HEK293 (cell line): ENCODE measurements at regions not wholly inside any gene's neighbourhood (a gene's known extent, or its start where the extent isn't known, plus 50 kb on each side); places are given as distances from the start of the nearest gene placed in this dataset.

Experiments used
- CTCF ChIA-PET: fragments of 350-600 bp; formaldehyde crosslinking; extraction: SDS; loops from one replicate; lab custom pipeline; 2021; ENCODE audit warnings: antibody characterized with exemption; lab: Yijun Ruan, JAX
- POLR2A ChIA-PET: fragments of 300-600 bp; formaldehyde crosslinking; extraction: SDS; loops from one replicate; lab custom pipeline; 2020; ENCODE audit warnings: antibody characterized with exemption, inconsistent platforms; lab: Yijun Ruan, JAX
- H3K27ac ChIP-seq: fragments of 200-500 bp; sonication (Bioruptor generic); 2 replicates; pipeline ENCODE4 v1.5.1; 2014; ENCODE audit warnings: low read depth, low read length, control low read depth, inconsistent platforms; ENCODE audit errors: extremely low read depth
- H3K36me3 ChIP-seq, 2 experiments: fragments of 200-500 bp in 1 of 2; sonication (Bioruptor generic) in 1 of 2; 1 replicate in 1 of 2; 2 replicates in 1 of 2; pipeline ENCODE4 v1.5.1; 2014 to 2017; ENCODE audit warnings: inconsistent platforms in 2 of 2, low read length in 2 of 2; ENCODE audit not compliant: control insufficient read depth in 2 of 2, insufficient read depth in 1 of 2
- H3K4me1 ChIP-seq: fragments of 200-500 bp; sonication (Bioruptor generic); 2 replicates; pipeline ENCODE4 v1.5.1; 2014; ENCODE audit warnings: mild to moderate bottlenecking, low read length, inconsistent platforms; ENCODE audit not compliant: control insufficient read depth, insufficient read depth
- H3K4me3 ChIP-seq: 2 replicates; pipeline ENCODE4 v1.5.1; 2011; ENCODE audit warnings: low read depth, mild to moderate bottlenecking, control low read depth, low read length, moderate library complexity
- H3K9me3 ChIP-seq: fragments of 200-500 bp; sonication (Bioruptor generic); 2 replicates; pipeline ENCODE4 v1.5.1; 2014; ENCODE audit warnings: low read depth, low read length, inconsistent platforms; ENCODE audit not compliant: control insufficient read depth, insufficient read depth
- EGR2 ChIP-seq: fragments of 450-650 bp; formaldehyde crosslinking; IDR thresholded peaks from 2 replicates; pipeline ENCODE4 v1.5.1; 2016; ENCODE audit warnings: low read depth, missing biosample characterization, missing genetic modification characterization
- GFI1B ChIP-seq: fragments of 450-650 bp; formaldehyde crosslinking; IDR thresholded peaks from 2 replicates; pipeline ENCODE4 v1.5.1; 2016; ENCODE audit warnings: missing biosample characterization, missing genetic modification characterization
- GLI2 ChIP-seq: fragments of 450-650 bp; formaldehyde crosslinking; IDR thresholded peaks from 2 replicates; pipeline ENCODE4; 2017; ENCODE audit warnings: missing biosample characterization, missing genetic modification characterization, low read depth, borderline replicate concordance
- HOXC10 ChIP-seq: sonication (generic); formaldehyde crosslinking; IDR thresholded peaks from 2 replicates; pipeline ENCODE4 v1.8.1; 2023; ENCODE audit warnings: mild to moderate bottlenecking, missing genetic modification reagents
- IKZF3 ChIP-seq: fragments of 450-650 bp; IDR thresholded peaks from 2 replicates; pipeline ENCODE4 v1.5.0; 2018; ENCODE audit warnings: missing biosample characterization, mild to moderate bottlenecking, missing genetic modification characterization, moderate library complexity
- MEIS1 ChIP-seq: sonication (generic); formaldehyde crosslinking; IDR thresholded peaks from 2 replicates; pipeline ENCODE4 v1.8.1; 2022; ENCODE audit warnings: missing genetic modification reagents, mild to moderate bottlenecking, borderline replicate concordance
- SP2 ChIP-seq: fragments of 450-650 bp; formaldehyde crosslinking; IDR thresholded peaks from 2 replicates; pipeline ENCODE4 v1.5.1; 2016; ENCODE audit warnings: missing biosample characterization, missing genetic modification characterization
- ZBTB48 ChIP-seq: fragments of 450-650 bp; formaldehyde crosslinking; IDR thresholded peaks from 2 replicates; pipeline ENCODE4 v1.5.1; 2016; ENCODE audit warnings: missing biosample characterization, missing genetic modification characterization
- ZBTB7A ChIP-seq: fragments of 450-650 bp; formaldehyde crosslinking; IDR thresholded peaks from 2 replicates; pipeline ENCODE4 v1.5.1; 2016; ENCODE audit warnings: low read depth, missing biosample characterization, missing genetic modification characterization
- ZFP41 ChIP-seq: fragments of 450-650 bp; formaldehyde crosslinking; IDR thresholded peaks from 2 replicates; pipeline ENCODE4 v1.5.1; 2016; ENCODE audit warnings: missing biosample characterization, missing genetic modification characterization, borderline replicate concordance
- ZNF324 ChIP-seq: fragments of 450-650 bp; formaldehyde crosslinking; IDR thresholded peaks from 2 replicates; pipeline ENCODE4 v1.5.1; 2016; ENCODE audit warnings: missing biosample characterization, missing genetic modification characterization
- ZNF341 ChIP-seq: fragments of 450-650 bp; formaldehyde crosslinking; IDR thresholded peaks from 2 replicates; pipeline ENCODE4; 2016; ENCODE audit warnings: low read depth, missing biosample characterization, missing genetic modification characterization
- ZNF426 ChIP-seq: fragments of 450-650 bp; formaldehyde crosslinking; IDR thresholded peaks from 2 replicates; pipeline ENCODE4 v1.5.1; 2017; ENCODE audit warnings: missing biosample characterization, missing genetic modification characterization, mild to moderate bottlenecking, inconsistent platforms, moderate library complexity
- ZNF473 ChIP-seq: fragments of 450-650 bp; formaldehyde crosslinking; IDR thresholded peaks from 2 replicates; pipeline ENCODE4 v1.5.1; 2017; ENCODE audit warnings: missing biosample characterization, missing genetic modification characterization
- ZNF501 ChIP-seq: fragments of 450-650 bp; formaldehyde crosslinking; IDR thresholded peaks from 2 replicates; pipeline ENCODE4 v1.5.1; 2016; ENCODE audit warnings: missing biosample characterization, missing genetic modification characterization
- ZNF510 ChIP-seq: fragments of 450-650 bp; formaldehyde crosslinking; IDR thresholded peaks from 2 replicates; pipeline ENCODE4 v1.5.1; 2018; ENCODE audit warnings: mild to moderate bottlenecking, missing genetic modification characterization, missing biosample characterization; ENCODE audit not compliant: insufficient replicate concordance
- ZNF600 ChIP-seq: fragments of 450-650 bp; formaldehyde crosslinking; IDR thresholded peaks from 2 replicates; pipeline ENCODE4 v1.5.1; 2016; ENCODE audit warnings: missing biosample characterization, missing genetic modification characterization
- ZNF623 ChIP-seq: fragments of 450-650 bp; formaldehyde crosslinking; IDR thresholded peaks from 2 replicates; pipeline ENCODE4 v1.5.1; 2016; ENCODE audit warnings: missing biosample characterization, missing genetic modification characterization
- ZNF768 ChIP-seq: fragments of 450-650 bp; formaldehyde crosslinking; IDR thresholded peaks from 2 replicates; pipeline ENCODE4 v1.5.1; 2018; ENCODE audit warnings: missing biosample characterization, mild to moderate bottlenecking, missing genetic modification characterization
- TF ChIP-seq, protein P1 (sequence below): fragments of 450-650 bp; formaldehyde crosslinking; IDR thresholded peaks from 2 replicates; pipeline ENCODE4 v1.5.1; 2016; ENCODE audit warnings: missing biosample characterization, missing genetic modification characterization
- TF ChIP-seq, protein P2 (sequence below): fragments of 450-650 bp; formaldehyde crosslinking; conservative IDR thresholded peaks from 2 replicates; pipeline ENCODE4 v1.5.1; 2016; ENCODE audit warnings: low read depth, missing biosample characterization, missing genetic modification characterization
- TF ChIP-seq, protein P3 (sequence below): fragments of 450-650 bp; formaldehyde crosslinking; IDR thresholded peaks from 2 replicates; pipeline ENCODE4 v1.5.1; 2016; ENCODE audit warnings: missing biosample characterization, missing genetic modification characterization

DNA sequence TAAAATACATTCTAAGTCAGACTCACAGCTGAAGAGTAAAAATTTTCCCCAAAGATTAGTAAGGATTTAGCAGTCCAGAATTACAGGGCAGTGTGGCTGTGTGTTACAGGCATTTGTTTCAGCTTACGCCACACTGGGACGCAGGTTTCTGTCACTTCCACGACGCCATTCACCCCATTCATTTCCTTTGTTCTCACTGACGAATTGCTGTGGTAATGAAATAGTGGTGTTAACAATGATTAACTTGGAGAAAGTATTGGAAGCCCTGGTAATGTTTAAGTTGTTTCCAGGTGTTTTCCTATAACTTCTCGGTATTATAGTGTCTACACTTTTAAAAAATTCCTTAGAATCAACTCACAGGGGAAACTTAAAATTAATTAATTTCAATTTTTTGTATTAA is 370.9 kb downstream of the SH2D4B start:
- no peaks in the 10 kb centered on the region for H3K4me1 ChIP-seq
- no peaks in the 10 kb centered on the region for H3K9me3 ChIP-seq
- POLR2A ChIA-PET: no interaction called here
- CTCF ChIA-PET: interaction anchor here (2.4 kb wide), 1 partner anchor 16 kb away, joined by 8 read pairs; no protein-coding TSS in a partner anchor
- H3K27ac ChIP-seq: no peak overlapping the region
- no peak for TF ChIP-seq MEIS1 (CRISPR knock-in tag)
- TF ChIP-seq ZNF473 (tag by site-specific recombination): no peak
- no peak overlapping the region for H3K4me3 ChIP-seq
- no peaks in the 10 kb centered on the region for H3K36me3 ChIP-seq

DNA sequence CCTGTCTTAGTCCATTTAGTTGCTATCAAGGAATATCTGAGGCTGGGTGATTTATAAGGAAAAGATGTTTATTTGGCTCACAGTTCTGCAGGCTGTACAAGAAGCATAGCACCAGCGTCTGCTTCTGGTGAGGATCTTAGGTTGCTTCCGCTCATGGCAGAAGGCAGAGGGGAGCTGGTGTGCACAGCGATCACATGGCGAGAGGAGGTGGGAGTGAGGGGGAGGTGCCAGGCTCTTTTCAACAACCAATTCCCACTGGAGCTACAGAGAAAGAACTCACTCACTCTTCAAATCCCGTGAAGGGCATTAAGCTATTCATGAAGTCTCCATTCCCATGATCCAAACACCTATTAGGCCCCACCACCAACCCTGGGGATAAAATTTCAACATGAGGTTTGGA is 371.6 kb downstream of the SH2D4B start:
- TF ChIP-seq ZNF426 (tag by site-specific recombination) (no peak), HOXC10 (CRISPR knock-in tag) (no peak), MEIS1 (CRISPR knock-in tag) (no peak), GFI1B (tag by site-specific recombination) (no peak)
- TF ChIP-seq, protein P1, sequence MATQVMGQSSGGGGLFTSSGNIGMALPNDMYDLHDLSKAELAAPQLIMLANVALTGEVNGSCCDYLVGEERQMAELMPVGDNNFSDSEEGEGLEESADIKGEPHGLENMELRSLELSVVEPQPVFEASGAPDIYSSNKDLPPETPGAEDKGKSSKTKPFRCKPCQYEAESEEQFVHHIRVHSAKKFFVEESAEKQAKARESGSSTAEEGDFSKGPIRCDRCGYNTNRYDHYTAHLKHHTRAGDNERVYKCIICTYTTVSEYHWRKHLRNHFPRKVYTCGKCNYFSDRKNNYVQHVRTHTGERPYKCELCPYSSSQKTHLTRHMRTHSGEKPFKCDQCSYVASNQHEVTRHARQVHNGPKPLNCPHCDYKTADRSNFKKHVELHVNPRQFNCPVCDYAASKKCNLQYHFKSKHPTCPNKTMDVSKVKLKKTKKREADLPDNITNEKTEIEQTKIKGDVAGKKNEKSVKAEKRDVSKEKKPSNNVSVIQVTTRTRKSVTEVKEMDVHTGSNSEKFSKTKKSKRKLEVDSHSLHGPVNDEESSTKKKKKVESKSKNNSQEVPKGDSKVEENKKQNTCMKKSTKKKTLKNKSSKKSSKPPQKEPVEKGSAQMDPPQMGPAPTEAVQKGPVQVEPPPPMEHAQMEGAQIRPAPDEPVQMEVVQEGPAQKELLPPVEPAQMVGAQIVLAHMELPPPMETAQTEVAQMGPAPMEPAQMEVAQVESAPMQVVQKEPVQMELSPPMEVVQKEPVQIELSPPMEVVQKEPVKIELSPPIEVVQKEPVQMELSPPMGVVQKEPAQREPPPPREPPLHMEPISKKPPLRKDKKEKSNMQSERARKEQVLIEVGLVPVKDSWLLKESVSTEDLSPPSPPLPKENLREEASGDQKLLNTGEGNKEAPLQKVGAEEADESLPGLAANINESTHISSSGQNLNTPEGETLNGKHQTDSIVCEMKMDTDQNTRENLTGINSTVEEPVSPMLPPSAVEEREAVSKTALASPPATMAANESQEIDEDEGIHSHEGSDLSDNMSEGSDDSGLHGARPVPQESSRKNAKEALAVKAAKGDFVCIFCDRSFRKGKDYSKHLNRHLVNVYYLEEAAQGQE: no peak
- TF ChIP-seq, protein P2, sequence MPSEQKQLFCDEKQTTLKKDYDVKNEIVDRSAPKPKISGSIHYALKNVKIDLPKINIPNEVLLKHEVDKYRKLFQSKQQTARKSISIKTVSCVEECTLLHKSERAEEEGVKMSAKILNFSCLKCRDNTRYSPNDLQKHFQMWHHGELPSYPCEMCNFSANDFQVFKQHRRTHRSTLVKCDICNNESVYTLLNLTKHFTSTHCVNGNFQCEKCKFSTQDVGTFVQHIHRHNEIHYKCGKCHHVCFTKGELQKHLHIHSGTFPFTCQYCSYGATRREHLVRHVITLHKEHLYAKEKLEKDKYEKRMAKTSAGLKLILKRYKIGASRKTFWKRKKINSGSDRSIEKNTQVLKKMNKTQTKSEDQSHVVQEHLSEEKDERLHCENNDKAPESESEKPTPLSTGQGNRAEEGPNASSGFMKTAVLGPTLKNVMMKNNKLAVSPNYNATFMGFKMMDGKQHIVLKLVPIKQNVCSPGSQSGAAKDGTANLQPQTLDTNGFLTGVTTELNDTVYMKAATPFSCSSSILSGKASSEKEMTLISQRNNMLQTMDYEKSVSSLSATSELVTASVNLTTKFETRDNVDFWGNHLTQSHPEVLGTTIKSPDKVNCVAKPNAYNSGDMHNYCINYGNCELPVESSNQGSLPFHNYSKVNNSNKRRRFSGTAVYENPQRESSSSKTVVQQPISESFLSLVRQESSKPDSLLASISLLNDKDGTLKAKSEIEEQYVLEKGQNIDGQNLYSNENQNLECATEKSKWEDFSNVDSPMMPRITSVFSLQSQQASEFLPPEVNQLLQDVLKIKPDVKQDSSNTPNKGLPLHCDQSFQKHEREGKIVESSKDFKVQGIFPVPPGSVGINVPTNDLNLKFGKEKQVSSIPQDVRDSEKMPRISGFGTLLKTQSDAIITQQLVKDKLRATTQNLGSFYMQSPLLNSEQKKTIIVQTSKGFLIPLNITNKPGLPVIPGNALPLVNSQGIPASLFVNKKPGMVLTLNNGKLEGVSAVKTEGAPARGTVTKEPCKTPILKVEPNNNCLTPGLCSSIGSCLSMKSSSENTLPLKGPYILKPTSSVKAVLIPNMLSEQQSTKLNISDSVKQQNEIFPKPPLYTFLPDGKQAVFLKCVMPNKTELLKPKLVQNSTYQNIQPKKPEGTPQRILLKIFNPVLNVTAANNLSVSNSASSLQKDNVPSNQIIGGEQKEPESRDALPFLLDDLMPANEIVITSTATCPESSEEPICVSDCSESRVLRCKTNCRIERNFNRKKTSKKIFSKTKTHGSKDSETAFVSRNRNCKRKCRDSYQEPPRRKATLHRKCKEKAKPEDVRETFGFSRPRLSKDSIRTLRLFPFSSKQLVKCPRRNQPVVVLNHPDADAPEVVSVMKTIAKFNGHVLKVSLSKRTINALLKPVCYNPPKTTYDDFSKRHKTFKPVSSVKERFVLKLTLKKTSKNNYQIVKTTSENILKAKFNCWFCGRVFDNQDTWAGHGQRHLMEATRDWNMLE (tag by site-specific recombination): no peak
- TF ChIP-seq, all 188 proteins: peak for 0
- POLR2A ChIA-PET: no interaction called here
- CTCF ChIA-PET: interaction anchor here (2.4 kb wide), 1 partner anchor 15 kb away, joined by 8 read pairs; no protein-coding TSS in a partner anchor
- H3K9me3 ChIP-seq: no peaks in the 10 kb centered on the region
- no peak overlapping the region for H3K4me3 ChIP-seq
- H3K4me1 ChIP-seq: no peaks in the 10 kb centered on the region
- no peaks in the 10 kb centered on the region for H3K36me3 ChIP-seq
- no peak overlapping the region for H3K27ac ChIP-seq

DNA sequence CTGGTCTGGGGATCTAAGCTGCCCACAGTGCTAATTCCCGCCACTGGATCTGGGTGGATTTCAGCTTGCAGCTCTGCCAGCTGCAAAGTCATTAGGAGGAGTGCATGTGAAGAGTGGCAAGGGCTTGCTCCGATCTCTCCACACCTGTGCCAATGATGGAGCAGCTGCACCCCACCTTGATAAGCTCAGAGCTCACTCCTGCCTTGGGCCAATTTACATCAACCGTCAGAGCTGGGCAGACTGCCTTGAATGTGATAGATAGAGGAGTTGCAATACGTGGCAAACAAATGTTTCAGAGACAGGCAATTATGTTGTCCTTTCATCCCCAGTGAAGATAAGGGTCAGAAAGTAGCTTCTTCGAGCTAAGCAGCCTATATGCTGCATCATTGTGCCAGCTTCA is 379.9 kb downstream of the SH2D4B start:
- CTCF ChIA-PET: no interaction called here
- no peaks in the 10 kb centered on the region for H3K36me3 ChIP-seq
- no peak overlapping the region for H3K27ac ChIP-seq
- no peaks in the 10 kb centered on the region for H3K9me3 ChIP-seq
- TF ChIP-seq IKZF3 (tag by site-specific recombination) (no peak), ZNF473 (tag by site-specific recombination) (no peak), ZNF341 (tag by site-specific recombination) (no peak), EGR2 (tag by site-specific recombination) (no peak), ZFP41 (no peak), ZBTB48 (tag by site-specific recombination) (no peak), ZNF510 (tag by site-specific recombination) (no peak), ZNF501 (tag by site-specific recombination) (no peak), ZNF324 (tag by site-specific recombination) (no peak), ZNF600 (tag by site-specific recombination) (no peak), GLI2 (tag by site-specific recombination) (no peak), SP2 (no peak), ZBTB7A (tag by site-specific recombination) (no peak), ZNF623 (no peak), ZNF768 (tag by site-specific recombination) (no peak)
- TF ChIP-seq, protein P3, sequence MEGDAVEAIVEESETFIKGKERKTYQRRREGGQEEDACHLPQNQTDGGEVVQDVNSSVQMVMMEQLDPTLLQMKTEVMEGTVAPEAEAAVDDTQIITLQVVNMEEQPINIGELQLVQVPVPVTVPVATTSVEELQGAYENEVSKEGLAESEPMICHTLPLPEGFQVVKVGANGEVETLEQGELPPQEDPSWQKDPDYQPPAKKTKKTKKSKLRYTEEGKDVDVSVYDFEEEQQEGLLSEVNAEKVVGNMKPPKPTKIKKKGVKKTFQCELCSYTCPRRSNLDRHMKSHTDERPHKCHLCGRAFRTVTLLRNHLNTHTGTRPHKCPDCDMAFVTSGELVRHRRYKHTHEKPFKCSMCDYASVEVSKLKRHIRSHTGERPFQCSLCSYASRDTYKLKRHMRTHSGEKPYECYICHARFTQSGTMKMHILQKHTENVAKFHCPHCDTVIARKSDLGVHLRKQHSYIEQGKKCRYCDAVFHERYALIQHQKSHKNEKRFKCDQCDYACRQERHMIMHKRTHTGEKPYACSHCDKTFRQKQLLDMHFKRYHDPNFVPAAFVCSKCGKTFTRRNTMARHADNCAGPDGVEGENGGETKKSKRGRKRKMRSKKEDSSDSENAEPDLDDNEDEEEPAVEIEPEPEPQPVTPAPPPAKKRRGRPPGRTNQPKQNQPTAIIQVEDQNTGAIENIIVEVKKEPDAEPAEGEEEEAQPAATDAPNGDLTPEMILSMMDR (tag by site-specific recombination): no peak
- H3K4me1 ChIP-seq: no peaks in the 10 kb centered on the region
- POLR2A ChIA-PET: no interaction called here
- H3K4me3 ChIP-seq: no peak overlapping the region
